HTR-8/SVneo (cell line): ENCODE measurements at regions not wholly inside any gene's neighbourhood (a gene's known extent, or its start where the extent isn't known, plus 50 kb on each side); places are given as distances from the start of the nearest gene placed in this dataset.
A peak's percentile ranks its signal among the peaks of the same experiment; 100 is the strongest.
"Not testable (repeated sequence)": the region's sequence is repeated elsewhere in the genome, so short reads cannot be mapped to it uniquely, and the experiment has no call there.

ENCODE experiments used
- DNase-seq: peaks from one replicate; pipeline ENCODE4 v3.0.0; 2011; ENCODE audit warnings: low spot score, mixed read lengths; ENCODE audit not compliant: insufficient read length
- FAIRE-seq: peaks from 2 replicates; lab custom pipeline; 2011; peaks lifted over from hg19 to GRCh38; lab: Jason Lieb, UNC

DNA sequence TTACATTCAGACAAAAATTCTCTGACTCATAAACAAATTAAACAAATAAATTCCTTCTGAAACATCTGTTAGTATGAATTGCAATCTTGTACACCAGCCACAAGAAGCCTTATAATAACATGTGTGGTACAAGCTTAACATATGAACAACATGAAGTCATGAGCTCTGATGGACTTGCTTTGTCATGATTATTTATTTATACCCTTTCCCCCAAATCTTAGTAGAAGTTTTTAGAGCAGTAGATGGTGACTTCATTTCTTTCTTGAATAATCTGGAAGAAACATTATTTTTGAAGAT, 633.4 kb downstream of the EPHA3 start:
- no peak for DNase-seq
- no peak for FAIRE-seq

DNA sequence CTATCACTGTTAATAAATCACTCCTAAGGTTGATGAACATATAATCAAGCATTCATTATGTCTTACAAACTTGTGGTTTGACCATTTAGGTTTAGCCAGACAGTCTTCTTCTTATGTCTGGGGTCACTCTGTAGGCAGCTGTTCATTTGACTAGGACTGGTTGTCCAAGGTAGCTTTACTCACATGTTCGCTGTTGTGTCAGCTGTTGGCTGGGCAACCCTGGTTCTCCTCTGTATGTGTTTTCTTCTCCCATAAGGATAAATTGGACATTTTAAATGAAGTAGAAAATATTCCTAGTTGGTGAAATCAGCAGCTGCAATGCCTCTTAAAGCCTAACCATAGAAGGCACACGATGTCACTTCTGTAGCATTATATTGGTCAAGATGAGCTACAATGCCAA, 635.1 kb downstream of the EPHA3 start:
- FAIRE-seq: no peak
- no peak for DNase-seq

DNA sequence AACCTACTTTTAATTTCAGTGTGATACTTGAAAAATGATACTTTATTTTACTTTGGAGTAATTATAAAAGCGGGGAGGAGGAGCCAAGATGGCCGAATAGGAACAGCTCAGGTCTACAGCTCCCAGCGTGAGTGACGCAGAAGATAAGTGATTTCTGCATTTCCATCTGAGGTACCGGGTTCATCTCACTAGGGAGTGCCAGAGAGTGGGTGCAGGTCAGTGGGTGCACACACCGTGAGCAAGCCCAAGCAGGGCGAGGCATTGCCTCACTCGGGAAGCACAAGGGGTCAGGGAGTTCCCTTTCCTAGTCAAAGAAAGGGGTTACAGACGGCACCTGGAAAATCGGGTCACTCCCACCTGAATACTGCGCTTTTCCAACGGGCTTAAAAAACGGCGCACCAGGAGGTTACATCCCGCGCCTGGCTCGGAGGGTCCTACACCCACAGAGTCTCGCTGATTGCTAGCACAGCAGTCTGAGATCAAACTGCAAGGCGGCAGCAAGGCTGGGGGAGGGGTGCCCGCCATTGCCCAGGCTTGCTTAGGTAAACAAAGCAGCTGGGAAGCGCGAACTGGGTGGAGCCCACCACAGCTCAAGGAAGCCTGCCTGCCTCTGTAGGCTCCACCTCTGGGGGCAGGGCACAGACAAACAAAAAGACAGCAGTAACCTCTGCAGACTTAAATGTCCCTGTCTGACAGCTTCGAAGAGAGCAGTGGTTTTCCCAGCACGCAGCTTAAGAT, 640.3 kb downstream of the EPHA3 start:
- not testable (repeated sequence) for DNase-seq, FAIRE-seq

DNA sequence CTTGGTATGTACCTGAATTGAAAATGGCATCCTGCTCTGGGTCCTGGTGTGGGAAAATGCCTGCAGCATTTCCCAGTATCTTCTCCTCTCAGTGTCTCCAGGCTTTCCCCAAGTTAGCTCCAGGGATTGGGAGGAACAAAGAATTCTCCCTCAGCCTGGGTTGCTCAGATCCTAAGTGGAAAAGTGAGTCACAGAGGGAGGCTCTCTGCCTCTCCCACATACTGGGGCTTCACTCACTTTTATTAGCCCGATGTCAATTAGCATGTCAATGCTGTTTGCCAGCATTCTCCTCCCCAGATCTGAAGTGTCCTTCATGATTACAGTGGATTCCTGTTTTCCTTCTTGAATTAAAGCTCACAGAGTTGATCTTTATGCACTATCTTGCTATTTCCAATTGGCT, 655.0 kb downstream of the EPHA3 start:
- DNase-seq: no peak

DNA sequence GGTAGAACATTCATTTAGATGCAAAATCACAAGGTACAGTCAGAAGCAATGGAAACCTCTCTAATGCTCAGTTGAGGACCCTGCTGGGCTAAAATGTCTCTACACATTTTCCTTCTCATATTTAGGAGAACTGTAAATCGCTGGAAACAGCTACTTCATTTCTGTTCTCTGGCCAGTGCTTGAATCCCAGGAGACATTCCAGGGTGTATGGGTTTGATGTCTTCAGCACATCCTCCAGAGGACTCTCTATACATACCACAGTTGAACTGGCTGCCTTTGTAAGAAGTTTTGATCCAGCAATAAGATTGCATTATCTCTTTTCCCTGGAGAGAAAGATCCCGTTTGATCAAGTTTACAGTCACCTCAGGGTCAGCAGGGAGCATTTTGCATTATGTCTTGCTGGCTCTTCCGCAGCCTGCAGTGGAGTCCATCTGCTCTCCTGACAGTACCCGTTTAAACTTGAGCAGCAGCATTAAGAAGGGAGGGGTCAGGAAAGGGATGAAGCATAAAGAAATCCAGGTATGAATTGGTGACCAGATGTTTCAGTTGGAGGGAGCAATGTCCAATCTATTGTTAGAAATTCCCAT, 676.0 kb downstream of the EPHA3 start:
- DNase-seq (no peak), FAIRE-seq (no peak)

More for the DNA sequence above, 655.0 kb downstream of the EPHA3 start:
- no peak for FAIRE-seq

DNA sequence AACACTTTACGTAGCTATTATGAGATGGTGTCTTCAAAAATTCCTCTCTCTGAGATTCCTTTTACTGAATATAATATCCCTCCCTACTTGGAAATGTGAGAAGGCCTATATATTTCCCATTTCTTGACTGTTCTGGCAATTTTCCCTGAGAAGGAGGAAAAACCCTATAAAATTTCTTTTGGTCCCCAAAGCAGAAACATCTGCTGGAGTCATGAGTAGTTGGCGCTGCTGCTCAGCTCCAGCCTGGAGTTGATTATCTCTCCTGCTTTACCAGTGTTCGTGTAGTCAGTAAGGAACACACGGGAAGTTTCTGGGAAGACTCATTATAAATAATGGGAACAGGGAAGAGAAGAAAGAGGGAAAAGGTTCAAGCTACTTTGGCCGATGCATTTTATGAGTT, 680.1 kb downstream of the EPHA3 start:
- DNase-seq (no peak), FAIRE-seq (no peak)

DNA sequence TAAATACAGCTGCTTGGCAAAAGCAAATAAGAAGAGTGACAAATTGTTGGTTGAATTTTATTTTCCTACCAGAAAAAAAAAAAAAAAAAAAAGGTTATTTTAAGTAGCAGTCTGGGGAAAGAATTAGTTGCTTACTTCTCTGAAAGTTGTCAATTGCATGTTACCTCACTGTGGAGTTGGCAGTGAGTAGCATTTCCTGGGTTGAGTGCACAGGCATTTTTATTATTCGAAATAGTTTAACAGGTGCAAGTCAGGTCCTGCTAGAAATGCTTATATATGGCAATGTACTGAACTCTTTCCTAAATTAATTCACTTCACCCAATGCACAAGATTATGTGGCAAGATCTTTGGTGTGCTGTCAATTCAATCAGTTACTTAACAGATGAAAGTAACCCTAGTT, 680.6 kb downstream of the EPHA3 start:
- FAIRE-seq (no peak), DNase-seq (no peak)

DNA sequence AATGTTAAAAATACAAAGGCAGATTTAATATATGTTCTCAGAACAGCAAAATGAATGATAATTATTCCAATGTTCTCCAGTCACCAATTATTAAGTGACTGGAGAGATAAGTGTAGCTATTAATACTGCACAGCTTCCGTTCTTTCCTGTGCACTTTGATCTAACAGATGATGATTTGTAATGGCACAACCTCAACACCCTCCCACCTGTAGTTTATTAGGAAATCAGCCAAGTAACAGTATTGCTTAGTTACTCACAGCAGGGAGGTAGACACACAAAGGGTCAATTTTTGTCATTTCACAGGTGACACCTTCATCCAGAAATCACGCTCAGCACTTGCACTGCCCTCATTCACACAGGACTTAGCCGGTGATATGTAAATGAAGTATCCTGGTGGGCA, 688.1 kb downstream of the EPHA3 start:
- FAIRE-seq: no peak

DNA sequence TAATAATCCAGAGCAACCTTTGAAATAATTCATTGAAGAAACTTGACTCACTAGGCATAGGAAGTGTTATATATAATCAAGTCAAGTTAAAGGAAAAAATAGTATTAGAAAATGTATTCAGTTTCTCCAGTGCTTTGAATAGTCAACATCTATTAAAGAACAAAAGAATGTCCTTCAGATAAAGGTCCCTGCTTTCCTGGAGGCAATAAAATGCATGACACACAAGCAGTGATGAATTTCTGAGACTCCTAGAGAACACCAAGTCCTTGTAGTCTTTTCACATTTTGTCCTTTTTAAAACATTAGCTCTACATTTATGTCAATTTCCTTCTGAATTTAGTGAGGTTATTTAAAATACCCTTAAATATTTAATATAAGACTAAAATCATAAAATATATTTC, 695.5 kb downstream of the EPHA3 start:
- DNase-seq (no peak), FAIRE-seq (no peak)

More for the DNA sequence above, 688.1 kb downstream of the EPHA3 start:
- no peak for DNase-seq

DNA sequence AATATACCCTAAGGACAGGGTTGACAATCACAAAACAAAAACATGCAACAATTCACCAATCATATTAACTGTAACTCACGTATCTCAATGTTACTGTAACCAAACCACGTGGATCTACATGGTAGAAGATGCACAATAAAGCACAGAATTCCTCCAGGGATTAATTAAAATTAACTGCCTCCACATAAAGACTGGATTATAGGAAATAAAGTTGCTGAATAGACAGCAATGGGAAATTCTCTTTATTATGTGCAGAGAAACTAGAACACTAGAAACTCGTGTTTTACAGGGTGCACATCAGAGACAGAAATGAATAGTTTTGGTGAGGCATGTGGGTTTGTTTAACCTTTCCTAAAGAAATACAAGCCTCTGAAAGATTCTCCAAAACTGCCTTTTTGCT, 696.3 kb downstream of the EPHA3 start:
- DNase-seq (no peak), FAIRE-seq (no peak)

DNA sequence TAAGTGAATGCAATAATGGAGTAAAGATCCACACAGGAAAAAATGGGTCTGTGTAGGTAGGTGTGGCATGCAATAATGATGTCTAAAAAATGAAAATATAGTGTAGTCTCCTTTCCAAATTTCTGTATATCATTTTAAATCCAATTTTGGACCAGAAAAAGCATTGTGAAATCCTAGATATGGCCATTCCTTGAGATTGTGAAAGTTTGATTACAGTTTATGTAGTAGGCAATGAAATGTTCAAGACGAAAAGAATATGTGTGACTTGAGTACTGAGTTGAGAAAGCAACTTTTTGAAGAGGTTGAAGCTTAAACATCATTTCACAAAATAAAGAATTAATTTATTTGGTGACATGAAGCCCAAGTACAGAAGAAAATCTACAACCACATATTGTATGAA, 698.7 kb downstream of the EPHA3 start:
- no peak for DNase-seq
- no peak for FAIRE-seq

DNA sequence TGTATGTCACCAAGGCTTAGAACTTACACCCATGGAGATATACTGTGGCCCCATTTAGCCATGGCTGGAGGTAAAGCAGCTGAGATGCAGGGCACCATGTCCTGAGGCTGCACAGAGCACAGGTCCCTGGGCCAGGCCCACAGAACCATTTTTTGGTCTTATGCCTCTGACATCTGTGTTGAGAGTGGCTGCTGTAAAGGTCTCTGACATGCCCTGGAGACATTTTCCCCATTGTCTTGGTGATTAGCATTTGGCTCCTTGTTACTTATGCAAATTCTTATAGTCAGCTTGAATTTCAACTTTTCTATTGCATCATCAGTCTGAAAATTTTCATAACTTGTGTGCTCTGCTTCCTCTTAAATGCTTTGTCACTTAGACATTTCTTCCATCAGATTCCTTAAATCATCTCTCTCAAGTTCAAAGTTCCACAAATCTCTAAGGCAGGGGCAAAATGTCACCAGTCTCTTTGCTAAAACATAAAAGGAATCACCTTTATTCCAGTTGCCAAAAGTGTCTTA, 701.3 kb downstream of the EPHA3 start:
- FAIRE-seq (no peak), DNase-seq (no peak)

DNA sequence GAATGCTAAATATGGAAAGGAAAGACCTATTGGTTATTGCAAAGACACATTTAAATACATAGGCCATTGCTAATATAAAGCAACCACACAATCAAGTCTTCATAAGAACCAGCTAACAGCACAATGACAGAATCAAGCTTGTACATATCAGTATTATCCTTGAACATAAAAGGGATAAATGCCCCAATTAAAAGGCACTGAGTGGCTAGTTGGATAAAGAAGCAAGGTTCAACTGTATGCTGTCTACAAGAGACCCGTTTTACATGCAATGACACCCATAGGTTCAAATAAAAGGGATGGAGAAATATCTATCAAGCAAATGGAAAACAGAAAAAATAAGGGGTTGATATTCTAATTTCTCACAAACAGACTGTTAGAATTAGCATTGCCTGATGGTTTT, 706.1 kb downstream of the EPHA3 start:
- FAIRE-seq (no peak), DNase-seq (no peak)

DNA sequence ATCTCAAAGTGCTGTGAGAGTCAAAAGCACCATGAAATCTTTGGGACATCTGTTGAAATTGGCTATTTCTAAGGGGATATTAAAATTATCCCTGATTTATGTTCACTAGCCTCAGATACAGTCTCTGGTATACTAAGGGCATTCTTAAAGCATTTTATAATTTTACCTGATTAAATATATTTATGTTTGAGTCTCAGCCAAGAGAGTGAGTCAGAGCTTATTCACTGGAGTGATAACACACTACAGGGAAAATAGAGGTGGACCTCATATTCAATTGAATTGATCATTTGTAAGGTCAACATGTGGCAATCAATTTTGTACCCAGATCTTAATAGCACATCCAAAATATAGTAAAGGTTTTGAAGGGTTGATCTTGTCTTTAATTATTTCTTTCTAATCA, 733.6 kb downstream of the EPHA3 start:
- no peak for DNase-seq
- FAIRE-seq: no peak

DNA sequence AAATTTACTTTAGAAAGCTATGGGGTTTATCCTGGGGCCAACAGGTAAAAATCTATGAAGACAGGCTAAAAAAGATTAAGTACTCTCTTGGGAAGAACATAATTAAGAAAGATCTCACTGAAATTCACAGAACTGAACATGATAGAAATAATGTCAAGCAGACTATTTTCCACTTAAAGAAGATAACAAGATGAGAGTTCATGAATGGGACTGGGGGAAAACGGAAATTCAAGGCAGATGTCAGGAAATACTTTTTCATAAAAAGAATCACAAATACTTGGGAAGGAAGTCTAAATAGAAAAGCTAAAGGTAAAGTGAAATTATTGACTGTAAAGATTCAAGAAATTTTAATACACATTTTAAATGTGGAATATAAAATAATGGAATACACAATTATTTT, 737.6 kb downstream of the EPHA3 start:
- FAIRE-seq (no peak), DNase-seq (no peak)

DNA sequence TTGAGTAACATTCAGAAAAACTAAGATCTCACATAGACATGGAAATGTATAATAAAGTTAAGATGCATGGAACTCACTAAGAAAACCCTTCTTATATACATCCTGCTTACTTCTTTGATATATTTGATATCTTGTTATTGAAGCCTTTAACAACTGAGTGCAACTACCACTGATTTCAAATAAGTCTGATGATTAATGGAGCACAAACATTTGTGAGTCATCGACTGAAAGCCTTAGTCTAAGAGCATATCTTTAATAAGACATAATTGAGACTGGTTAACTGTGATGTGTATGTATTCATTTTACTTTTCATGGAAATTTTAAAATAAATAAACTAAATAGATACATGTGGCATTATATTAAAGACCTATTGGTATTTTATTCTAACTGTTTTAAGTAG, 740.5 kb downstream of the EPHA3 start:
- DNase-seq (no peak), FAIRE-seq (no peak)

DNA sequence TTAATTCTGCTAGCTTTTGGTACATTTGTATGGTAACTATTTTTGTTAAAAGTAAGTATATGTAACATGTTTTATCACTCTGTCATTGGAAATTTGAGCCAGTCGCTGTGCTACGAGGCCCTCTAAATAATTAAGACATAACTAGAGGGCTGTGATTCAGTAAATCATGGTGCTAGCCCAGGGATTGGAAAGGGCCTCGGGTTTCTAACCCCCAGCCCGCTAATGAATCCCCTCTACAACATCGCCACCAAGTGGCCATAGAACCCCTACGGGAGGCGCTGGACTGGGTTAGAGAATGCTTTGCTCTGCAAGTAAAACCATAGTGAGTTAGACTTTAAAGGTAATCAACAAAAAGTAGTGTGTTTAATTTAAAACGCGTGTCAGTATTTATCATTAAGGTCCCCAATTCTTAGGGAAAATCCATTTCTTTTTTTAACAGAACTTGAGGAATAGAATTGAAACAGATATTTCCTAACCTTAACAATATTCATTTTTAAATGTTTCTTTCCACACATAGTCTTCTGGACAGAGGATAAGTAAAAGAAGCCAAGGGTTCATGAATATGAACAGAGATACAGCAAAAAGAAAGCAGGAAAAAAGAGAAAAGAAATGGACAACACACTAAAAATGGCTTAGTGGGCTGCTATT, 744.7 kb downstream of the EPHA3 start:
- DNase-seq (peak; percentile 15), FAIRE-seq (no peak)

DNA sequence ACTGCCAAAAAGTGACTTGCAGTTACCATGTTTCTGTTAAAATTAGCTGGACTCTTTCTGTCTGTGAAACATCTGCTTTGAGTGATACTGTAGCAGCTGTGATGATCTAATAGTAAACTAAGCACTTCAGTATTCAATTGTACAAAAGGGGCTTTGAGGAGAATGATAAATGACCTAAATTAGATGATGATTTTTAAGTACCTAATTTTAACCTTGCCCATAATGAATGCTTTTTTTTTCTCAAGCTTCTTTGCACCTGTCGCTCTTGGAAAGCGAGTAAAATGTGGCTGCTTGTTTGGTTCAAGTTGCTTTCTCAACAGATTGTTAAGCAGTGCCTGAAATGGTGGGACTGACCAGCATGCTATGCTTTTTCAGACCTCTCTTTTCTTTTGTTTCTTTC, 752.3 kb downstream of the EPHA3 start:
- DNase-seq (no peak), FAIRE-seq (no peak)

DNA sequence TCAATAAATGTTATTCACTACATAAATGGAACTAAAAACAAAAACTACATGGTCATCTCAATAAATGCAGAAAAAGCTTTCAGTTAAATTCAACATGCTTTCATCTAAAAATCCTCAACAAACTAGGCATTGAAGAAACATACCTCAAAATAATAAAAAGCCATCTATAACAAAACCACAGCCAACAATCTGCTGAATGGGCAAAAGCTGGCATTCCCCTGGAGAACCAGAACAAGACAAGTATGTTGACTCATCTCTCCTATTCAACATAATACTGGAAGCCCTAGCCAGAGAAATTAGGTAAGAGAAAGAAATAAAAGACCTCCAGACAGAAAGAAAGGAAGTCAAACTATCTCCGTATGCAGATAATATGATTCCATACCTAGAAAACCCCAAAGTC, 759.9 kb downstream of the EPHA3 start:
- FAIRE-seq (no peak), DNase-seq (no peak)

DNA sequence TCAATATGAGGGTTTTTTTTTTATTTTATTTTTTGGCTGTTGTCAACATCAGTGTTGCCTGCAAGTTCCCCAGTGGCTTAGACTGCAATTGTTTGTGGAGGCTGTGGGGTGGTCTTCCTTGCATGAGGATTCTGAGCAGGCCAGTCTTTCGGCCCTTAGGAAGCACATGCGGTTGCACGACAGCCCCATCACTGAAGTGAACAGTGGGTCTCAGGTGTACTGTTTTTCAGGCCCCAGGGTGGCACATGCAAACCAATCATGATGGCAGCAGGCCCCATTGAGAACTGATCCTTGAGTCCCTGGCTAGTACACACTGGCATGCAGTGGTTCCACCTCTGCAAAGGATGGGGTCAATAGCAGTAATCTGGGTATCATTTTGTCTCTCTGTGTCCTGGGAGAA, 768.7 kb downstream of the EPHA3 start:
- DNase-seq: no peak
- no peak for FAIRE-seq

DNA sequence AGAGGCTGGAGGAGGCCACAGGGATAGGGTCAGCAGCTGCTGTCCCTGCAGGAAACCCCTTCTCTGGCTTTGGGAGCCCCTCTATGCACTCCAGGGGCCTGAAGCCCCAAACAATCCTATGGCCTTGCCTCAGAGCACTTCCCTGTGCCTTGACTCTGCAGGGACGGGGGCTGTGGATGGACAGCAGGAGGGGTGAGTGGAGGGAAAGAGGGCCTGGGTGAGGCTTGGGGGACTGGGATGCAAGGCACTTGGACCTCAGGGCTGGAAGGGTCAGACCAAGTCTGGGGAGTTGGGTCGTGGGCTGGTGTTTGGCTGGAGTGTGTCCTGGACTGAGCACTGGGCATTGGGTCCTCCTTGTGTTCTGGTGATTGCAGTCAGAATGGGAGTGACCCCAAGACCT, 769.8 kb downstream of the EPHA3 start:
- DNase-seq: no peak
- FAIRE-seq: no peak

DNA sequence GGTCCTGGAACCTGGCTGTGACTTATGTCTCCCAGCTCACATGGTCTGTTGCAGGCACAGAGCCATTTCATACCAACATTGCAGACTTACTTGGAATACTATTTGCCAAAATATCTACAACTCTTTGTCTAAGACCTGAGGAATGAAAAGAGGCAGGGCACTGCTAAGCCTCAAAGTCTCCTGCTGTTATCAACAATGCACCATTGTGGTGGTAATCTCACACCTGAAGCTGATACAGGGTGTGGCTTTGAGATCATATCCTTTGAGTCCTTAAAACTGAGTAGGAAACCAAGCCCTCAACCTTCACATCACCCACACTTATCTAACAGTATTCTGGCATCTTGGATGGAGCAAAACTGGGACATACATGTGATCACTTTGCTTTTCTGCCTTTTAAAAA, 782.0 kb downstream of the EPHA3 start:
- no peak for DNase-seq
- no peak for FAIRE-seq
